ENCODE measurements at regions not wholly inside any gene's neighbourhood (a gene's known extent, or its start where the extent isn't known, plus 50 kb on each side); places are given as distances from the start of the nearest gene placed in this dataset.

- Histone ChIP-seq H3K36me3 (ENCODE audit: control insufficient read depth in 4 of 4, insufficient read depth in 3 of 4, low read depth in 1 of 4, low read length in 3 of 4) (no peaks in the 10 kb centered on the region), H3K9me3 (ENCODE audit: control insufficient read depth in 4 of 4, low read length in 3 of 4) (no peaks in the 10 kb centered on the region), H3K27me3 (ENCODE audit: control insufficient read depth in 4 of 4, insufficient read depth in 4 of 4, low read length in 3 of 4) (no peaks in the 10 kb centered on the region), H3K4me3 (ENCODE audit: low read depth in 1 of 3, low read length in 3 of 3) (no peak overlapping the region), H3K27ac (ENCODE audit: low read depth in 1 of 2, low read length in 2 of 2) (no peak overlapping the region), H3K4me1 (ENCODE audit: control insufficient read depth in 4 of 4, insufficient read depth in 4 of 4, low read length in 3 of 4) (peaks cover 0 to 10% (median 3%) of the 10 kb centered on the region in 4 donors), H3K9ac (ENCODE audit: low read depth in 1 of 2, low read length in 2 of 2) (no peak overlapping the region)
- 83% methylated on average over 6 of the region's 6 CpGs for WGBS
- TF ChIP-seq TAF1 (conservative IDR thresholded peaks at IDR 0.05) (no peak), MAX (IDR thresholded peaks at IDR 0.05) (no peak), GABPA (IDR thresholded peaks at IDR 0.05 in 1 of 2, conservative IDR thresholded peaks at IDR 0.05 in 1 of 2) (no peak), SP1 (IDR thresholded peaks at IDR 0.05) (no peak), YY1 (IDR thresholded peaks at IDR 0.05) (no peak), FOXA1 (IDR thresholded peaks at IDR 0.05) (no peak), FOXA2 (IDR thresholded peaks at IDR 0.05) (no peak)
- DNase-seq (ENCODE audit: low spot score) = no peak
These were observed 116.3 kb upstream of the HAAO start for GRCh38 chr2:42908518-42909200.

GRCh38 chr2:42907835-42908234, 115.5 kb upstream of the HAAO start:
- H3K36me3 ChIP-seq (ENCODE audit: control insufficient read depth in 4 of 4, insufficient read depth in 3 of 4, low read depth in 1 of 4, low read length in 3 of 4) = no peaks in the 10 kb centered on the region
- H3K4me3 ChIP-seq (ENCODE audit: low read depth in 1 of 3, low read length in 3 of 3) = no peak overlapping the region
- no peak for DNase-seq (ENCODE audit: low spot score)
- no peak overlapping the region for H3K9ac ChIP-seq (ENCODE audit: low read depth in 1 of 2, low read length in 2 of 2)
- no peaks in the 10 kb centered on the region for H3K27me3 ChIP-seq (ENCODE audit: control insufficient read depth in 4 of 4, insufficient read depth in 4 of 4, low read length in 3 of 4)
- peaks cover 0 to 6% (median 3%) of the 10 kb centered on the region in 4 donors for H3K4me1 ChIP-seq (ENCODE audit: control insufficient read depth in 4 of 4, insufficient read depth in 4 of 4, low read length in 3 of 4)
- TF ChIP-seq CTCF (IDR thresholded peaks at IDR 0.05; ENCODE audit: low read depth, low read length, missing input control) = no peak
- TF ChIP-seq JUND (IDR thresholded peaks at IDR 0.05) = no peak
- TF ChIP-seq EGR1 (IDR thresholded peaks at IDR 0.05; ENCODE audit: low read depth in 2 of 2) = no peak
- TF ChIP-seq HNF4A (conservative IDR thresholded peaks at IDR 0.05) = no peak
- no peaks in the 10 kb centered on the region for H3K9me3 ChIP-seq (ENCODE audit: control insufficient read depth in 4 of 4, low read length in 3 of 4)
- 92% methylated on average over 1 of the region's 1 CpG for WGBS
- peak overlapping the region in 1 of 2 donors; percentile 2 for H3K27ac ChIP-seq (ENCODE audit: low read depth in 1 of 2, low read length in 2 of 2)

GRCh38 chr2:42906557-42907411, 114.4 kb upstream of the HAAO start:
- TF ChIP-seq JUND (IDR thresholded peaks at IDR 0.05) (no peak), FOXA1 (IDR thresholded peaks at IDR 0.05) (no peak), NR2F2 (IDR thresholded peaks at IDR 0.05) (peak; percentile 34), SP1 (IDR thresholded peaks at IDR 0.05) (peak; percentile 22), RAD21 (IDR thresholded peaks at IDR 0.05) (peak in 1 of 2 donors; percentile 18), HNF4A (conservative IDR thresholded peaks at IDR 0.05) (no peak), RXRA (IDR thresholded peaks at IDR 0.05) (peak in 1 of 2 donors; percentile 6)
- Histone ChIP-seq H3K9me3 (ENCODE audit: control insufficient read depth in 4 of 4, low read length in 3 of 4) (no peaks in the 10 kb centered on the region), H3K9ac (ENCODE audit: low read depth in 1 of 2, low read length in 2 of 2) (no peak overlapping the region), H3K27me3 (ENCODE audit: control insufficient read depth in 4 of 4, insufficient read depth in 4 of 4, low read length in 3 of 4) (no peaks in the 10 kb centered on the region), H3K4me3 (ENCODE audit: low read depth in 1 of 3, low read length in 3 of 3) (no peak overlapping the region), H3K4me1 (ENCODE audit: control insufficient read depth in 4 of 4, insufficient read depth in 4 of 4, low read length in 3 of 4) (peaks cover 0 to 6% (median 3%) of the 10 kb centered on the region in 4 donors), H3K36me3 (ENCODE audit: control insufficient read depth in 4 of 4, insufficient read depth in 3 of 4, low read depth in 1 of 4, low read length in 3 of 4) (no peaks in the 10 kb centered on the region), H3K27ac (ENCODE audit: low read depth in 1 of 2, low read length in 2 of 2) (peak overlapping the region; percentile 37 to 60)
- no peak for DNase-seq (ENCODE audit: low spot score)
- 56% methylated on average over 15 of the region's 15 CpGs for WGBS

Measured in liver (tissue), 8 donors.